Ovary (tissue), 3 donors: ENCODE measurements at regions not wholly inside any gene's neighbourhood (a gene's known extent, or its start where the extent isn't known, plus 50 kb on each side); places are given as distances from the start of the nearest gene placed in this dataset.

Experiments
- EP300 ChIP-seq: sonication (generic); formaldehyde crosslinking; IDR thresholded peaks from one replicate; pipeline ENCODE4 v1.6.1; 2017; ENCODE audit warnings: antibody characterized with exemption
- POLR2A ChIP-seq: fragments of 450-650 bp; IDR thresholded peaks from one replicate; pipeline ENCODE4 v1.6.1; 2017; ENCODE audit warnings: antibody characterized with exemption, mild to moderate bottlenecking, moderate library complexity
- TF ChIP-seq, protein P1 (sequence below), 3 donors: fragments of 450-650 bp in 2 of 3; fragments of 200-600 bp in 1 of 3; IDR thresholded peaks; one replicate each; pipeline versions ENCODE4 v1.5.1 to v1.8.0; 2016 to 2022; ENCODE audit warnings: antibody characterized with exemption in 3 of 3, mild to moderate bottlenecking in 1 of 3
- donor health status: DM: no; HTN: no; CAD: no.

DNA sequence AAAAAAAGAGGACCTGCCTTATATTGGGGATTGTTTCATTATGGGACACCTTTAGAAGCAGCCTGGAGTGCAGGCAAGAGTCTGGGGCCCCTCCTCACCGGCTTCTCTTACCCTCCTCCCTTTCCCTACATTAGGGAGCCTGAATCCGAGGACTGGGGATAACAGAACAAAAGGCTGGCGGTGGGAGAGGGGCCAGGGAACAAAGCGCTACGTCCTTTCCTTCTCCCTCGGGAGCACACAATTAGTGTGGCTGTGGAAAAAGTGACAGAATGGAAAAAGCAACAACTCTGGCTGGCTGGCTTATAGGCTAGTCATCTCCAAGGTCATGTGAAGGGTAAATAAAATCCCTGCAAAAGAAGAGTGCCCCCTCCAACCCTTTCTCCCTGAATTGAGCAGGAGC is 74.7 kb downstream of the LSM5 start:
- TF ChIP-seq, protein P1, sequence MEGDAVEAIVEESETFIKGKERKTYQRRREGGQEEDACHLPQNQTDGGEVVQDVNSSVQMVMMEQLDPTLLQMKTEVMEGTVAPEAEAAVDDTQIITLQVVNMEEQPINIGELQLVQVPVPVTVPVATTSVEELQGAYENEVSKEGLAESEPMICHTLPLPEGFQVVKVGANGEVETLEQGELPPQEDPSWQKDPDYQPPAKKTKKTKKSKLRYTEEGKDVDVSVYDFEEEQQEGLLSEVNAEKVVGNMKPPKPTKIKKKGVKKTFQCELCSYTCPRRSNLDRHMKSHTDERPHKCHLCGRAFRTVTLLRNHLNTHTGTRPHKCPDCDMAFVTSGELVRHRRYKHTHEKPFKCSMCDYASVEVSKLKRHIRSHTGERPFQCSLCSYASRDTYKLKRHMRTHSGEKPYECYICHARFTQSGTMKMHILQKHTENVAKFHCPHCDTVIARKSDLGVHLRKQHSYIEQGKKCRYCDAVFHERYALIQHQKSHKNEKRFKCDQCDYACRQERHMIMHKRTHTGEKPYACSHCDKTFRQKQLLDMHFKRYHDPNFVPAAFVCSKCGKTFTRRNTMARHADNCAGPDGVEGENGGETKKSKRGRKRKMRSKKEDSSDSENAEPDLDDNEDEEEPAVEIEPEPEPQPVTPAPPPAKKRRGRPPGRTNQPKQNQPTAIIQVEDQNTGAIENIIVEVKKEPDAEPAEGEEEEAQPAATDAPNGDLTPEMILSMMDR (IDR thresholded peaks at IDR 0.05), result no peak
- TF ChIP-seq POLR2A (no peak), EP300 (no peak)
